Gastroesophageal sphincter (tissue), 4 donors: ENCODE measurements at regions not wholly inside any gene's neighbourhood (a gene's known extent, or its start where the extent isn't known, plus 50 kb on each side); places are given as distances from the start of the nearest gene placed in this dataset.

Experiments
- ATAC-seq: fragments of 150-250 bp; one replicate; pipeline ENCODE4 v1.9.1; 2016; ENCODE audit warnings: mild to moderate bottlenecking, moderate library complexity
- H3K27ac ChIP-seq, 4 donors: fragments of 200-600 bp; sonication (generic) in 3 of 4; 1 replicate in 3 of 4; 2 replicates in 1 of 4; pipeline ENCODE4 v1.5.1; 2016 to 2019
- H3K27me3 ChIP-seq: fragments of 200-600 bp; sonication (generic); one replicate; pipeline ENCODE4 v1.5.1; 2019
- H3K36me3 ChIP-seq, 2 donors: fragments of 200-600 bp; sonication (generic); one replicate each; pipeline ENCODE4 v1.5.1; 2019; ENCODE audit warnings: control low read depth in 1 of 2
- H3K4me1 ChIP-seq, 3 donors: fragments of 200-600 bp; sonication (generic); 1 replicate in 2 of 3; 2 replicates in 1 of 3; pipeline ENCODE4 v1.5.1; 2016 to 2019; ENCODE audit warnings: control low read depth in 2 of 3
- H3K4me3 ChIP-seq, 2 donors: fragments of 200-600 bp; sonication (generic); one replicate each; pipeline ENCODE4 v1.5.1; 2019; ENCODE audit warnings: mild to moderate bottlenecking in 1 of 2, moderate library complexity in 1 of 2
- H3K9me3 ChIP-seq, 3 donors: fragments of 200-600 bp; sonication (generic); one replicate each; pipeline ENCODE4 v1.5.1; 2017 to 2019; ENCODE audit warnings: control low read depth in 2 of 3
- CTCF ChIP-seq, 4 experiments: fragments of 200-600 bp in 2 of 4; fragments of 450-650 bp in 2 of 4; sonication (generic) in 1 of 4; IDR thresholded peaks; one replicate each; pipeline ENCODE4 v1.5.1; 2017 to 2019; ENCODE audit warnings: antibody characterized with exemption in 4 of 4, mild to moderate bottlenecking in 2 of 4, moderate library complexity in 2 of 4
- EP300 ChIP-seq: sonication (generic); formaldehyde crosslinking; IDR thresholded peaks from one replicate; pipeline ENCODE4 v1.6.1; 2017; ENCODE audit warnings: antibody characterized with exemption, mild to moderate bottlenecking
- POLR2A ChIP-seq, 2 donors: fragments of 450-650 bp; IDR thresholded peaks; one replicate each; pipeline ENCODE4 v1.6.1; 2017; ENCODE audit warnings: antibody characterized with exemption in 2 of 2, mild to moderate bottlenecking in 2 of 2, moderate library complexity in 1 of 2
- POLR2AphosphoS5 ChIP-seq: sonication (generic); formaldehyde crosslinking; IDR thresholded peaks from one replicate; pipeline ENCODE4 v1.6.1; 2017; ENCODE audit warnings: antibody characterized with exemption
- WGBS, 2 donors: methylation state at CpG; one replicate each; pipeline ENCODE4 v1.1.5; 2018; ENCODE audit warnings: low coverage in 1 of 2; 5-methylcytosine and 5-hydroxymethylcytosine counted together

- H3K4me1 ChIP-seq: no peaks in the 10 kb centered on the region
- TF ChIP-seq POLR2AphosphoS5 (no peak), POLR2A (IDR thresholded peaks at IDR 0.05) (no peak), EP300 (no peak), CTCF (IDR thresholded peaks at IDR 0.05) (no peak)
- no peak for ATAC-seq
- H3K27ac ChIP-seq: no peak overlapping the region
- WGBS, 2 donors: 59 to 73% methylated on average over 2 of the region's 2 CpGs
- H3K27me3 ChIP-seq: no peaks in the 10 kb centered on the region
- peaks cover 0 to 7% (median 0%) of the 10 kb centered on the region in 3 donors for H3K9me3 ChIP-seq
- no peak overlapping the region for H3K4me3 ChIP-seq
- no peaks in the 10 kb centered on the region for H3K36me3 ChIP-seq
These were observed 142.4 kb upstream of the MEX3C start for GRCh38 chr18:51339856-51340255.

DNA sequence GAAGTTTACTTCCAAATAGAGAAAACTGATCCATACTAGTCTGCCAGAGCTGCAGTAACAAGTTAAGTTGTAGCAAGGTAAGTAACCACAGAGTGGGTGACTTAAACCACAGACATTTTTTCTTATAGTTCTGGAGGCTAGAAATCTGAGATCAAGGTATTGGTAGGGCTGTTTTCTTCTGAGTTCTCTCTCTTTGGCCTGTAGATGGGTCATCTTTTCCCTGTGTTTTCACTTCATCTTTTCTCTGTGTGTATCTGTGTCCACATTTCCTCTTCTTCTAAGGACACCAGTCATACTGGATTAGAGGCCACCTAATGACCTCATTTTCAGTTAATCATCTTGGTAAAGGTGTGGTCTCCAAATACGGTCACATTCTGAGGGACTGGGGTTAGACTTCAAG is 142.9 kb upstream of the MEX3C start:
- H3K4me3 ChIP-seq: no peak overlapping the region

DNA sequence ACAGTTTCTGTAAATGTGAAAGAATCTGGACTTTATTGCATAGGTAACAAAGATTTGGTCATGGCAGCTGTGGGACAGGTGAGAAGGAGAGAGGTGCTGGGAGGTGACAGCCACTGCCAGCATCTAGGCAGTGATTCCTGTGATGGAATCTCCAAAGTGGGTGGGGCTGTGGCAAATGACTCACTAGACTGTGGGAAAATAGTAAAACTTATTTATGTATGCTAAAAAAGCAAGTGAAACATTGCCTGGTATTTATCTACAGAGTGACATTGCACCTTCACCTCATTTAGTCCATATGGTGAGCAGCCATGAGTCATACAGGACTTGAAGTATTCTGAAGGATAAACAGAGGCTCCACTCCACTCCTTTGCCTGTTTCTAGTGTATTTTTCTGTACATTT is 145.3 kb upstream of the MEX3C start:
- no peak for ATAC-seq
- Histone ChIP-seq H3K27me3 (no peaks in the 10 kb centered on the region), H3K27ac (no peak overlapping the region), H3K36me3 (no peaks in the 10 kb centered on the region), H3K4me3 (no peak overlapping the region), H3K4me1 (no peaks in the 10 kb centered on the region), H3K9me3 (peaks cover 0 to 14% (median 0%) of the 10 kb centered on the region in 3 donors)
- TF ChIP-seq EP300 (no peak), POLR2A (IDR thresholded peaks at IDR 0.05) (no peak), CTCF (IDR thresholded peaks at IDR 0.05) (no peak), POLR2AphosphoS5 (no peak)

More for the DNA sequence above, 142.9 kb upstream of the MEX3C start:
- no peak for ATAC-seq
- H3K27ac ChIP-seq: no peak overlapping the region
- no peaks in the 10 kb centered on the region for H3K4me1 ChIP-seq
- peaks cover 0 to 12% (median 0%) of the 10 kb centered on the region in 3 donors for H3K9me3 ChIP-seq
- H3K36me3 ChIP-seq: no peaks in the 10 kb centered on the region
- H3K27me3 ChIP-seq: no peaks in the 10 kb centered on the region
- WGBS, 2 donors: 88% methylated on average over 1 of the region's 1 CpG; no CpG with 5 or more reads in 1 of the 2 donors
- TF ChIP-seq POLR2A (IDR thresholded peaks at IDR 0.05): no peak
- no peak for TF ChIP-seq POLR2AphosphoS5
- TF ChIP-seq CTCF (IDR thresholded peaks at IDR 0.05): no peak
- no peak for TF ChIP-seq EP300

- TF ChIP-seq POLR2AphosphoS5 (no peak), POLR2A (IDR thresholded peaks at IDR 0.05) (no peak), EP300 (no peak), CTCF (IDR thresholded peaks at IDR 0.05) (no peak)
- no peak for ATAC-seq
- Histone ChIP-seq H3K4me1 (no peaks in the 10 kb centered on the region), H3K36me3 (no peaks in the 10 kb centered on the region), H3K27ac (no peak overlapping the region), H3K27me3 (no peaks in the 10 kb centered on the region), H3K9me3 (peaks cover 0 to 14% (median 0%) of the 10 kb centered on the region in 3 donors), H3K4me3 (no peak overlapping the region)
- WGBS, 2 donors: 78 to 84% methylated on average over 5 of the region's 5 CpGs
These were observed 148.4 kb upstream of the MEX3C start for GRCh38 chr18:51345848-51346391.

GRCh38 chr18:51346404-51346803 is 148.9 kb upstream of the MEX3C start:
- no peak for ATAC-seq
- Histone ChIP-seq H3K4me1 (no peaks in the 10 kb centered on the region), H3K9me3 (peaks cover 0 to 14% (median 0%) of the 10 kb centered on the region in 3 donors), H3K36me3 (no peaks in the 10 kb centered on the region), H3K4me3 (no peak overlapping the region), H3K27ac (no peak overlapping the region), H3K27me3 (no peaks in the 10 kb centered on the region)
- WGBS, 2 donors: 57 to 75% methylated on average over 1 to 4 of the region's 4 CpGs
- TF ChIP-seq CTCF (IDR thresholded peaks at IDR 0.05) (no peak), EP300 (no peak), POLR2AphosphoS5 (no peak), POLR2A (IDR thresholded peaks at IDR 0.05) (no peak)
